A673 (cell line): ENCODE measurements at regions not wholly inside any gene's neighbourhood (a gene's known extent, or its start where the extent isn't known, plus 50 kb on each side); places are given as distances from the start of the nearest gene placed in this dataset.

Source experiments
- CTCF ChIP-seq: fragments of 300-800, 200-600 bp; sonication (generic); conservative IDR thresholded peaks from 2 replicates; pipeline ENCODE4 v1.5.1; 2017; ENCODE audit warnings: low read depth, mild to moderate bottlenecking, antibody characterized with exemption, low read length, moderate library complexity, mixed read lengths
- EZH2 ChIP-seq: fragments of 200-600 bp; sonication (generic); IDR thresholded peaks from 2 replicates; pipeline ENCODE4 v1.6.1; 2017; ENCODE audit warnings: borderline replicate concordance, low read depth, mild to moderate bottlenecking, mixed read lengths, antibody characterized with exemption, low read length; ENCODE audit not compliant: poor library complexity, severe bottlenecking

DNA sequence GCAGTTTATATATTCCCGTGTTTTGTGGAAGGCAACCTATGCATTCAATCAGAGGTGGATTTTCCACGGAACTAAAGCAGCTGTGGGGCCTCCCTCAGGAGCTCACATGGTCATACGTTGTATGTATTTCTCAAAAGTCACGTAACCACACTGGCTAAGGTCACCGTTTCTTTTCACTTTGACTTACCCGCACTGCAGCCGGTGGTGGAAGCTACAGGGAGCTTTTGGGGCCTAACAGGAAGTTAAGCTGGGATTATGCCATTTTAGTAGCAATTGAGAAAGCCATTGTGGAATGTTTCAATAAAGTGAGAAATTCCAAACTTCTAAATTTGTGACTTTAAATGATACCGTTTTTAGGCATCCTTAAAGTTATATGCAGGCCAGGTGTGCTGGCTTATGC is 111.2 kb upstream of the KLF6 start:
- TF ChIP-seq EZH2 (no peak), CTCF (no peak)
